GM23248 (cell line): ENCODE measurements at regions not wholly inside any gene's neighbourhood (a gene's known extent, or its start where the extent isn't known, plus 50 kb on each side); places are given as distances from the start of the nearest gene placed in this dataset.

Experiments used
- DNase-seq: peaks from one replicate; pipeline ENCODE4 v3.0.0-alpha.2; 2015
- H2AFZ ChIP-seq: fragments of 200-600 bp; sonication (generic); 2 replicates; pipeline ENCODE4 v1.6.1; 2016; ENCODE audit warnings: antibody characterized with exemption
- H3F3A ChIP-seq: fragments of 200-600 bp; sonication (generic); 2 replicates; pipeline ENCODE4 v1.6.1; 2016; ENCODE audit warnings: mild to moderate bottlenecking, antibody characterized with exemption, mixed run types; ENCODE audit not compliant: insufficient read depth
- H3K27ac ChIP-seq: fragments of 200-600 bp; sonication (generic); 2 replicates; pipeline ENCODE4 v1.5.1; 2016; ENCODE audit warnings: mild to moderate bottlenecking
- H3K27me3 ChIP-seq: fragments of 200-600 bp; sonication (generic); replicated peaks from 2 replicates; pipeline ENCODE4 v1.6.1; 2016; ENCODE audit warnings: mild to moderate bottlenecking; ENCODE audit not compliant: insufficient read depth
- H3K36me3 ChIP-seq: fragments of 200-600 bp; sonication (generic); 2 replicates; pipeline ENCODE4 v1.6.1; 2016; ENCODE audit warnings: low read depth, mild to moderate bottlenecking
- H3K4me1 ChIP-seq: fragments of 200-600 bp; sonication (generic); 2 replicates; pipeline ENCODE4 v1.6.1; 2016; ENCODE audit warnings: mild to moderate bottlenecking; ENCODE audit not compliant: insufficient read depth
- H3K4me2 ChIP-seq: fragments of 200-600 bp; sonication (generic); one replicate; pipeline ENCODE4 v1.6.1; 2016; ENCODE audit warnings: mild to moderate bottlenecking; ENCODE audit not compliant: unreplicated experiment
- H3K4me3 ChIP-seq: fragments of 200-600 bp; sonication (generic); 2 replicates; pipeline ENCODE4 v1.5.1; 2016; ENCODE audit warnings: mild to moderate bottlenecking
- H3K79me2 ChIP-seq: fragments of 200-600 bp; sonication (generic); 2 replicates; pipeline ENCODE4 v1.6.1; 2016; ENCODE audit warnings: mild to moderate bottlenecking; ENCODE audit not compliant: insufficient read depth
- H3K9ac ChIP-seq: fragments of 200-600 bp; sonication (generic); 2 replicates; pipeline ENCODE4 v1.6.1; 2016; ENCODE audit warnings: mild to moderate bottlenecking
- H3K9me2 ChIP-seq: fragments of 200-600 bp; sonication (generic); 2 replicates; pipeline ENCODE4 v1.6.1; 2016; ENCODE audit warnings: mixed run types, mild to moderate bottlenecking, moderate library complexity; ENCODE audit not compliant: insufficient read depth
- H3K9me3 ChIP-seq: fragments of 200-600 bp; sonication (generic); one replicate; pipeline ENCODE4 v1.6.1; 2017; ENCODE audit warnings: low read depth
- H4K20me1 ChIP-seq: fragments of 200-600 bp; sonication (generic); 2 replicates; pipeline ENCODE4 v1.6.0; 2016; ENCODE audit not compliant: insufficient read depth
- EZH2 ChIP-seq: fragments of 200-600 bp; sonication (generic); IDR thresholded peaks from 2 replicates; pipeline ENCODE4 v1.6.1; 2018; ENCODE audit warnings: antibody characterized with exemption, mild to moderate bottlenecking; ENCODE audit not compliant: insufficient read depth, poor library complexity, severe bottlenecking
- EZH2phosphoT487 ChIP-seq: fragments of 200-600 bp; sonication (generic); IDR thresholded peaks from 2 replicates; pipeline ENCODE4 v1.6.1; 2018; ENCODE audit warnings: antibody characterized with exemption, moderate library complexity, mild to moderate bottlenecking, low read depth; ENCODE audit not compliant: insufficient read depth
- WGBS, 2 experiments: methylation state at CpG; one replicate each; pipeline ENCODE4 v1.1.6; 2015 to 2017; ENCODE audit warnings: low lambda C conversion rate in 2 of 2, low coverage in 1 of 2; ENCODE audit errors: missing lambda C conversion rate in 2 of 2; 5-methylcytosine and 5-hydroxymethylcytosine counted together
- in situ Hi-C: fragments of 300-500 bp; cut with MboI; formaldehyde crosslinking; loops from 2 replicates; pipeline ENCODE4 v1.15.0; 2020

DNA sequence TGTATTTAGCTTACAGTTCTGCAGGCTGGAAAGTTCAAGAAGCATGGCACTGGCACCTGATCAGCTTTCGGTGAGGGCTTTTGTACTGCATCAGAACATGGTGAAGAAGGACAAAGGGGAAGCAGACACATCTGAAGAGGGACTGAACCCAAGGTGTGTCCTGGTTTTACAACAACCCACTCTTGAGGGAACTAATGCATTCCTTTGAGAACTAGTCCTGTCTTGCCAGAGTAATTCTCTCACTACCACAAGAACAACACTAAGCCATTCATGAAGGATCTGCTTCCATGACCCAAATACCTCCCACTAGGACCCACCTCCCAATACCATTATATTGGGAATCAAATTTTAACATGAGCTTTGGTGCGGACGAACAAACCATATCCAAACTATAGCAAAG, 93.6 kb downstream of the RFC3 start:
- no peaks in the 10 kb centered on the region for H3K4me1 ChIP-seq
- no peaks in the 10 kb centered on the region for H3K27me3 ChIP-seq
- H4K20me1 ChIP-seq, result no peaks in the 10 kb centered on the region
- H3K9ac ChIP-seq, result no peak overlapping the region
- H3K9me2 ChIP-seq, result no peaks in the 10 kb centered on the region
- 91 to 94% methylated on average over 3 of the region's 3 CpGs for WGBS, 2 experiments
- H3K36me3 ChIP-seq, result no peaks in the 10 kb centered on the region
- H3K4me2 ChIP-seq, result no peak overlapping the region
- no peaks in the 10 kb centered on the region for H3K9me3 ChIP-seq
- no peak overlapping the region for H2AFZ ChIP-seq
- no peaks in the 10 kb centered on the region for H3F3A ChIP-seq
- H3K4me3 ChIP-seq, result no peak overlapping the region
- in situ Hi-C loops, result no loop called here
- H3K27ac ChIP-seq, result no peak overlapping the region
- DNase-seq, result no peak
- H3K79me2 ChIP-seq, result no peaks in the 10 kb centered on the region
- no peak for TF ChIP-seq EZH2
- TF ChIP-seq EZH2phosphoT487, result no peak

DNA sequence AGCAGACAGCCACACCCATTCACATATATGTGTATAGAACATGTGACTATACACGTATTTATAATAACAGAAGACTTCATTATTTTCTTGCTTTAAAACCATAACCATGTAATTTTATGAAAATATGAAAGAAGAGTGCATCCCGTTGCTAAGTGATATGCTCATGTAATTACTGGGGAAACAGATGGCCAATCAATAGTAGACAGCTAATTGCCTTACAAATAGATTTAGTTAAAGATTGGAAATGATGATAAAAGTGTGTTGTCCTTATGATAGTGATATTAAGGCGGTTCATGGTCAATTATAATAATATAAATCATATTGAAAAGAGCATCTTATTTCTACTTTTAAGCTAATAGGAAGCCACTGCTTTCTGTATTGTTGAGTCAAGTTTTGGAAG, 95.9 kb downstream of the RFC3 start:
- no peaks in the 10 kb centered on the region for H4K20me1 ChIP-seq
- in situ Hi-C loops, result no loop called here
- H3K9me3 ChIP-seq, result no peaks in the 10 kb centered on the region
- 79 to 80% methylated on average over 3 of the region's 3 CpGs for WGBS, 2 experiments
- no peak overlapping the region for H3K4me3 ChIP-seq
- H3K9ac ChIP-seq, result no peak overlapping the region
- no peaks in the 10 kb centered on the region for H3K36me3 ChIP-seq
- H3K27me3 ChIP-seq, result no peaks in the 10 kb centered on the region
- peaks cover 9% of the 10 kb centered on the region; the same call in 1 of the 2 replicates for H3F3A ChIP-seq
- H2AFZ ChIP-seq, result no peak overlapping the region
- H3K4me2 ChIP-seq, result no peak overlapping the region
- no peak overlapping the region for H3K27ac ChIP-seq
- no peak for DNase-seq
- H3K9me2 ChIP-seq, result no peaks in the 10 kb centered on the region
- H3K79me2 ChIP-seq, result no peaks in the 10 kb centered on the region
- TF ChIP-seq EZH2phosphoT487 (no peak), EZH2 (no peak)
- H3K4me1 ChIP-seq, result peaks cover 10% of the 10 kb centered on the region

DNA sequence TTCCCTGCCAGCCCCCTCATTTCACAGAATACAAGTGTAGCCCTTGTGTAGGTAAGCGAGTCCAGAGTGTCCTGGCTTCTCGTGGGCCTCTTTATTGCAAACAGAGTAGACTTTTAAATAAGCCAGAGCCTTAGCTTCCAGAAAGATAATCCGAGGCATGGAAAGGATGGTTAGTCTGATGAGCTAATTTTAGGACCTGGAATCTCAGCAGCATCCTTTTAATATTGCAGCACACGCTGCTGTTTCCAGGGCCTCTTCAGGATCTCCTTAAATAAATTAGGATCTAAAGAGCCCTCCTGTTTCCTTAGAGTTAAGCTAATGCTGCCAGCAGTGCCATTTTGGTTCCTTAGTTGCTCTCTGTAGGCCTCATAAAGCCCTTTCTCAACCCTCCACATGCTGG, 99.2 kb downstream of the RFC3 start:
- TF ChIP-seq EZH2phosphoT487 (no peak), EZH2 (no peak)
- no peaks in the 10 kb centered on the region for H3K79me2 ChIP-seq
- no peaks in the 10 kb centered on the region for H3K9me2 ChIP-seq
- H3K4me2 ChIP-seq, result no peak overlapping the region
- H4K20me1 ChIP-seq, result no peaks in the 10 kb centered on the region
- no peaks in the 10 kb centered on the region for H3K27me3 ChIP-seq
- 94 to 96% methylated on average over 4 of the region's 4 CpGs for WGBS, 2 experiments
- no peak overlapping the region for H3K9ac ChIP-seq
- H3F3A ChIP-seq, result peaks cover 15% of the 10 kb centered on the region; the same call in 1 of the 2 replicates
- H3K9me3 ChIP-seq, result no peaks in the 10 kb centered on the region
- H3K4me1 ChIP-seq, result peaks cover 18% of the 10 kb centered on the region
- no peak for DNase-seq
- in situ Hi-C loops, result no loop called here
- no peak overlapping the region for H2AFZ ChIP-seq
- no peak overlapping the region for H3K4me3 ChIP-seq
- H3K36me3 ChIP-seq, result no peaks in the 10 kb centered on the region
- H3K27ac ChIP-seq, result no peak overlapping the region

DNA sequence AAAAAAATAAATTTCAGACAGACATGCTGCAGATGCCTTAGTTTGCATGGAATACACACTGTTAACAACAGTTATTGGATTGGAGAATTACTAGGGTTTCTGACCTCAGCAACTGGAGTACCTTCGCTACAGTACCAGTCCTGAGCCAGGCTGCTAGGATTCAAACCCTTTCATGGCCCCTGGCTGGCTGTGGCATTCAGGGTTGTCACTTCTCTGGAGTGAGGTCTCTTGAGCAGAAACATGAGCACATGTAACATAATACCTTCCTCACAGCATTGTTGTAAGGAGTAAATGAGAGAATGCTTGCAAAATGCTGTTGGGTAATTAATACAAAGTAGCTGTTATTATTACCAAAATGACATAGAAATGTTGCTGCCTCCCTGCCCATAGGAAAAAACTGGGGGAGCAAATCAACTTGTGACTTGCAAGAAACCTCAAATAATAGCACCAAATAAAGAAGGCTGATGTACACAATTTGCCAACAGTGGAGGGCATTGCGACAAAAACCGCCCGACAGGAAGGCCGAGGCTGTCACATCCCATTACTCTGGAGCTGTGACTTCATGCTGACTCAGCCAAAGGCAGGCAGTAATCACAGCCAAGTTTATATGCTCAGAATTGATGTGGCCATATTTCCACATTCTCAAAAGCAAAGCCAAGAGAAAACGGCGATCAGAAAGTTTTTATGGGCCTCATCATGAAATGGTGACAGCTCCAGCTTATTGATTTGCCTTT, 100.4 kb downstream of the RFC3 start:
- in situ Hi-C loops, result no loop called here
- peak overlapping the region; percentile 17; the same call in 1 of the 2 replicates for H2AFZ ChIP-seq

More for the DNA sequence above, 100.4 kb downstream of the RFC3 start:
- H3K4me3 ChIP-seq, result peak overlapping the region; percentile 9; the same call in 1 of the 2 replicates
- H4K20me1 ChIP-seq, result no peaks in the 10 kb centered on the region
- H3K27me3 ChIP-seq, result no peaks in the 10 kb centered on the region
- H3K36me3 ChIP-seq, result no peaks in the 10 kb centered on the region
- H3K4me2 ChIP-seq, result peak overlapping the region; percentile 63
- no peaks in the 10 kb centered on the region for H3K79me2 ChIP-seq
- no peaks in the 10 kb centered on the region for H3K9me2 ChIP-seq
- H3F3A ChIP-seq, result peaks cover 15% of the 10 kb centered on the region; the same call in 1 of the 2 replicates
- H3K9ac ChIP-seq, result no peak overlapping the region
- peak; percentile 94 for DNase-seq
- peaks cover 18% of the 10 kb centered on the region for H3K4me1 ChIP-seq
- no peak for TF ChIP-seq EZH2phosphoT487
- no peak for TF ChIP-seq EZH2
- H3K27ac ChIP-seq, result peak overlapping the region; percentile 26
- 14 to 16% methylated on average over 7 of the region's 7 CpGs for WGBS, 2 experiments
- no peaks in the 10 kb centered on the region for H3K9me3 ChIP-seq
